Erythroblast (primary cell): ENCODE measurements at regions not wholly inside any gene's neighbourhood (a gene's known extent, or its start where the extent isn't known, plus 50 kb on each side); places are given as distances from the start of the nearest gene placed in this dataset.

Experiments
- DNase-seq, 2 experiments: peaks; one replicate each; lab custom pipeline; 2025; lab: John Stamatoyannopoulos, UW
- GATA1 ChIP-seq: IDR thresholded peaks from 2 replicates; pipeline ENCODE4 v1.6.1; 2011; ENCODE audit warnings: low read depth, mild to moderate bottlenecking, control low read depth, low read length, moderate library complexity
- POLR2A ChIP-seq: IDR thresholded peaks from 2 replicates; pipeline ENCODE4 v1.6.1; 2011; ENCODE audit warnings: mild to moderate bottlenecking, low read length

DNA sequence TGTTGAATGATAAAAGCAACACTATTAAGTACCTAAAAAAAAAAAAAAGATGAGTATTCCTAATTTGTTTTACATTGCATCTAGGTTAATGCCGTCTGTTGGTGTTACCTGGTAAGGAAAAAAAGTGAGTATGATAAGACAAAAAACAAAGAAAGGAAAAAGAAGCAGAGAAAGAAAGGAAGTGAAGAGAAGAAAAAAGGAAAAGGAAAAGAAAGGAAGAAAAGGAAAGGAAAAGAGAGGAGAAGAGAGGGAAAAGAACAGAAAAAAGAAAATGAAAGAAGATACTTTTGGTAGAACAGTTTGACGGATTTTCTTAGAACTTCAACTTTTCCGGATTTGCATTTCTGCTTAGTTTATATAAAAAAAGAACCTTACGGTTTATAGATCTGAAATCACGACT lies 387.9 kb downstream of the METTL4 start:
- no peak for DNase-seq
- TF ChIP-seq POLR2A (no peak), GATA1 (no peak)

DNA sequence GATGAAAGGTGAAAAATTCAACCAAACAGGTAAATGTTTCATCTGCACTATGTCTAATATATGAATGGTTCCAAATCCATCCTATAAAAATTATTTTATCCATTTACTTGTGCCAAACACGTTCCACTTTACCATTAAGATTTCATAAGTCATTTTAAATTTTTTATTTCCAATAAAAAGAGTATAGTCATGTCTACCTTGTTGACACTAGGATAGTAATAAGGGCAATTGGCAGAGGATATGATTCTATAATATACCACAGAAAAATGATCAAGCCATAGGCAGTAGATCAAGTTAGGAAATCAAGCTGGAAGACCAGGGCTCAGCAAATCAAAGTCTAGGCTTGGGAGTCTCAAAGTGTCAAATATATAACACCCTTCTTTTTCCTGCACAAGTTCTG lies 384.3 kb downstream of the METTL4 start:
- TF ChIP-seq GATA1, result no peak
- TF ChIP-seq POLR2A, result no peak
- no peak for DNase-seq

DNA sequence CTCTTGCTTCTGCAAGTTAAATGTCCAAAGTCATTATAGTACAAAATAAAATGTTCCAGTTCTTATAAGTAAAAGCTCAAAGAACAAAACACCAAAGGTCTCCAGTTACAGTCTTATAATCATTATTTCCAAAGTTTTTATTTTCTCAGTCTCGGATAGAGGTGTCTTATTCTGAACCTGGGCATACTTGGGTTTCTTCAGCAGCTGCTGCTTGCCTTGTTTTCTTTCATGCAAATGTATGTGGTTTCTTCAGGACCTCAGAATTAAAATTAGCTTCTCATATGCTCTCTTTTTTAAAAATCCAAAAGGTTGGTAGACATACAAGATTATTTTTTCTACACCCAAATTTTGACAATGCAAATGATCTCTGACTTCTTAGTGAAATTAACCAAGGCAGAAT lies 383.0 kb downstream of the METTL4 start:
- no peak for TF ChIP-seq POLR2A
- TF ChIP-seq GATA1, result no peak
- DNase-seq, result no peak

DNA sequence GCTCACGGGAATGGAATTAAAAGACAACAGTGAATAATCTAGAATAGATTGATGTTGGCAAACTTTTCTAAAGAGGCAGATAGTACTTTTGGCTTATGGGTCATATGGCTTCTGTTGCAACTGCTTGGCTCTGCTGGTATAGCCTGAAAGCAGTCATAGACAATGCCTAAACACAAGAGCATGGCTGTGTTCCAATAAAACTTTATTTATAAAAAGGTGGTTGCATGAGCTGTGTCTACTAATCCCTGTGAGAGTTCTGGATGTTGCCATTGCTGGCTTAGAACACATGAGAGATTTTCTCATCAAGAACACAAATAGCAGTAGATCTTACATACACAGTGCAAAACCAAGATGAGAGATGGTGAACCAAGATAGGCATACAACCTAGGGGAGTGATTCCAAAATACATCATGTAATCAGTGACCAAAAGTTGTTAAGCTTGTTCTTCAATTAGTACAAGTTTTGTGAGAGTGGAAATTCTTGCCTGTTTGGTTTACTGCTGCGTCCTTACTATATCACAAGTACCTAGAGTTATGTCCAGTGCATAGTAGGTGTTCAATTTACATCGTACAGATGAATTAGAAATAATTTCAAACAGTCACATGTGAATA lies 380.0 kb downstream of the METTL4 start:
- TF ChIP-seq POLR2A, result no peak
- no peak for TF ChIP-seq GATA1
- DNase-seq, result no peak

DNA sequence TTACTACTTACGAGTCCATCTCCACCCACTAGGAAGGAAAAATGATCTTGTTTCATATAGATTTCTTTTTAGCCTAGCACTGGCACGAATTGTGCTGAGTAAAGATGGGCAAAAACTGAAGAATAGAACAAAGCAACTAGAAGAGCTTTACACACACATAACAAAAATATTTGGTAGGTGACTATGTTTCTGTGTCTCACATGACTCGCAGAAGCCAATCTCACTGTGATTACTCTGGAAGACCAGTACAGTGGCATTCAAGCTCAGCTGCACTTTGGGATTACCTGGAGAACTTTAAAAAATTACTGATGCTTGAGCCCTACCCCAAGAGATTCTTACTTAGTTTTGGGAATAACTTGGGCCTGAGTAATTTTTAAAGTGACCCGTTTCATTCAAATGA lies 378.7 kb downstream of the METTL4 start:
- no peak for TF ChIP-seq GATA1
- no peak for TF ChIP-seq POLR2A
- no peak for DNase-seq

DNA sequence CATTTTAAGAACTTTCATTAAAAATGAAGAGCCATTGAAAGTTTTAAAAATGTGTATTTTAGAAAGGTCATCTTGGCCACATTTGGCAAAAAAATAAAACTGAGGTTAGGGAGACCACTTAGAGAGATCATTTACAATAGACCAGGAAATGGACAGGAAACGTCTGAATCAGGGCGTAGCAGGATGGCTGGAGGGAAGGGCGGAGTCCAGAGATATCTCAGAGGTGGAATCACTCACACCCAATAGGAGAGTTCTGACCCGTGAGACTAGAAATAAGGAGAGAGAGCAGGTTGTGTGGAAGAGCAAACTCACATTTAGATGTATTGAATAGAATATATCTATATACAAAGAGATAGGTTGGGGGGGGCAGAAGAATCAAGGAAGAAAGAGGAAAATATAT lies 373.4 kb downstream of the METTL4 start:
- no peak for DNase-seq
- TF ChIP-seq POLR2A (no peak), GATA1 (no peak)

DNA sequence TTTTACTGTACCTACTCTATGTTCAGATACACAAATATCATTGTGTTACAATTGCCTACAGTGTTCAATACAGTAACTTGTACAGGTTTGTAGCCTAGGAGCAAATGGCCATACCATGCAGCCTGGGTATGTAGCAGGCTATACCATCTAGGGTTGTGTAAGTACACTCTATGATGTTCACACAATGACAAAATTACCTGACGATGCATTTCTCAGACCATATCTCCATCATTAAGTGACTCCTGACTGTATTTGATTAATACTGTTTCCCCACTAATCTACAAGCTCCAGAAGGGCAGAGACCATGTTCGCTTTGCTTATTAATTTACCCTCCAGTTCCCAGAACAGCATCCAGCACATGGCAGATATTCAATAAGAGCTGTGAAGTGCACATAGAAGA lies 372.2 kb downstream of the METTL4 start:
- peak; percentile 32 to 48 for DNase-seq
- TF ChIP-seq POLR2A, result no peak
- no peak for TF ChIP-seq GATA1

DNA sequence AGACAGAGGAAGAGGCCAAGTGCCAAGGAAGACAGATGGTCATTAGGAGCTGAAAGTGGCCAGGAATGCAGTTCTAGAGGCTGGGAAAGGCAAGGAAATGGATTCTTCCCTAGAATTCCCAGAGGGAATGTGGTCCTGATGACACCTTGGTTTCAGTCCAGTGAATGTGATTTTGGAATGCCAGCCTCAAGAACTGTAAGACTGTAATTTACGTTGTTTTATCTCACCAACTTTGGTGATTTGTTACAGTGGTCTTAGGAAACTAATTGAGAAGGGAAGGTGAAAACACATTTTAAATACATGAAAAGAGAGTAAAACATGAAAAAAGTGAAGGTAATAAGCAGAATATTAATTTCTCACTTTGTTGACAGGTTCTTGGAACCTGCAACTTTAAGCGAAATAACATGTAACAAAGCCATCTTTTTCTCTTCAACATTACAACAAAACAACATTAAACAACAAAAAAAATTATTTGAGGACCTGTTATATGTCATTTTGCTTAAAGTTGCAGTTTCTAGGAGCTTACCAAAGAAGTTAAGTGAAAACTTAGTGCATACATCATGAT lies 370.2 kb downstream of the METTL4 start:
- DNase-seq, result no peak
- TF ChIP-seq GATA1 (no peak), POLR2A (no peak)

DNA sequence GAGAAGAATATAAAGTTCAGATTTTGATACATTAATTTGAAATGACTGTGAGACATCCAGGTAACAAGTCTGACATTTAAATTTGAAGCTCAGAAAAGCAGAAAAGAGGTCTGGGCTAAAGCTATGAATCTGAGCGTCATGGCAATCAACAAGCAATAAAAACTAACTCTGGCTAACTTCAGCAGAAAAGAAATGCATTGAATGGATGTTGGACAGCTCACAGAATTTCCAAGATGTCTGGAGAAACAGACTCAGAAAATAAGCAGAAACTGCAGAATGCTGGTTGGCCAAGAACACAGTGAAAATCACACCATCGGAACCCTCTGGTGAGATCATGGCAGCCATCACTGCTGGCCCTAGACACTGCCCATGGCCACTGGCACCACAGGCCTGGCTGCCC lies 366.6 kb downstream of the METTL4 start:
- TF ChIP-seq GATA1 (no peak), POLR2A (no peak)
- no peak for DNase-seq

DNA sequence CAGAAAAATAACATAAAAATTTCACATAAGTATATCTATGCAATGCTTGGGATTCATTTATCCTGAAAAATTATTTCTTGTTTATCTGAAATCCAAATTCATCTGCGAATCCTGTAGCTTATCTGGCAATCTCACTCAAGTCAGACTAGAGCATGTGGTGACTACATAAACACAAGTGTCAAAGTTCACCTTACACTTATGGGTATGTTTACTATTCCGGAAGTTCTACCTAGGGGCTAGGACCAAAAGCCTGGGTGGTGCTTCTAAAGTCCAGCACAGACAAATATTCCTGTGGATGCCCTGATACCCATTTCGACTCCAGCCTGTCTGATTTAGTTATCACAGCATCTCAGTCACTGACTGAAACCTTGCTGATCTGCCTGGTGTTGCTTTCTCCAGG lies 364.0 kb downstream of the METTL4 start:
- TF ChIP-seq GATA1, result no peak
- TF ChIP-seq POLR2A, result no peak
- DNase-seq, result no peak

DNA sequence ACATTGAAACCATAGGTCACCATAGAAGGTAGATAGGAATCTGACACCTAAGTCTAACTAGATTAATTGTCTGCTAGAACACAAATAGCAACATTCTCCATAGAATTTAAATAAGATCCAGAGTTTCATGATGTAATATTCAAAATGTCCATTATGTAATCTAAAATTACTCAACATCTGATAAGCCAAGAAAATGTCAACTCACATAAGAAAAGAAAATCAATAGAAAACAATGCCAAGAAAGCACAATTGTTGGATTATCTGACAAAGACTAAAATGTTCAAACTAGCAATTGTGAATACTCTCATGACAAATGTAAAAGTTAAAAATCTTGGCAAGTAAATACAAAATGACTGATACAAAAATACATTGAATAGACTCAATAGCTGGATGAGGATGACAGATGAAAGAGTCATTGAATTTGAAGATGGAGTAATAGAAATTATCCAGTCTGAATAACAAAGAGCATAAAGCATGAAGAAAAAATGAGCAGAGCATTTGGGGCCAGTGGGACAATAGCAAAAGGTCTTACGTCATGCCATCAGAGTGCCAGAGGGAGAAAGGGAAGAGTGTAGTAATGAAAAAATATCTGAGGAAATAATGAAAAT lies 358.6 kb downstream of the METTL4 start:
- no peak for DNase-seq
- TF ChIP-seq GATA1, result no peak
- no peak for TF ChIP-seq POLR2A

DNA sequence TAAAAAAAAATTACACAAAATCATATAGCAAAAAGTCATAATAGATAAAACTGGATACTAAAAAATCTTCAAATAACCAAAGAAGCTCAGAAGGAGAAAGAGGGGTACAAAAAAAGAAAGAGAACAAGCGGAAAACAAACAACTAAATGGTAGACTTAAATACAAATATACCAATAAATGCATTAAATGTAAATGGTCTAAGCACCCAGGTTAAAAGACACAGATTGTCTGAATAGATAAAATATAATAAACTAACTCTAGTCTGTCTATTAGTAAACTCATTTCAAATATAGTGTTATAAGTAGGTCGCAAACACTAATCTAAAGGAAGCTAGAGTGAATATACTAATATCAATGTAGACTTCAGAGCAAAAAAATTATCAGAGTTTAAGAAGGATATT lies 357.4 kb downstream of the METTL4 start:
- no peak for TF ChIP-seq POLR2A
- no peak for TF ChIP-seq GATA1
- no peak for DNase-seq

DNA sequence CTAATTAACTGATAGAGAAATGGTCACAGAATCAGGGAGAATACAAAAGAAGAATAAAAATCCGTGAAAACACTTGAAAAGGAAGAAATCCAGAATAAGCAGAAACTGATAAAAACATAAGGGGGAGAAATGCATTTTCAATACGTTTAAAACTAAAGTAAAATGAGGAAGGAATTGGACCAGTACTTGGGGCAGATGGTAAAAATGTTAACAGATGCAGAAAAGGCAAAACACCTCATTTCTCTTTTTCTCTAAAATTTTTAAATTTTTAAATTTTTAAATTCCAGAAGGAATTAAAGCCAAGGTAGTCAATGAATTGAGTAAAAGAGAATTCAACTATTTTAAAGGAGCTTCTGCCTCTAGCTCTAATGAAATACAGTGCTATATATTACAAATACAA lies 353.9 kb downstream of the METTL4 start:
- no peak for DNase-seq
- no peak for TF ChIP-seq POLR2A
- TF ChIP-seq GATA1, result no peak

DNA sequence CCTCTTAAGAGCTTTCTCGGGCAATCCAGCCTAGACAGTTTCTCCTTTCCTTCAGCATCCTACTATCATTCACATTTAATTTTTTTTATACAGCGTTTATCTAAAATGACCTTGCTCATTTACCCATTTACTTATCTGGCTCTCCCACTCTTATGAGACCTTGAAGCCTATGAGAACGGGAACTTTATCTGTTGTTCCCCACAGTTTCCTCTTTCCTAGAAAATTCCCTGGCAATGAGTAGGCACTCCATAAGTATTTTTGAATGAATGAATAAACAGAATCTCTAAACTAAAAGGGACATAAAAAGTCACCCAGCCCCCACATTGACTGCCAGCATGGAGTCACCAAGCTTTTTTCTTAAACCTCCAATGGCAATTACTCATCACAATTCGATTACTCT lies 353.2 kb downstream of the METTL4 start:
- no peak for TF ChIP-seq GATA1
- no peak for TF ChIP-seq POLR2A
- DNase-seq, result no peak

DNA sequence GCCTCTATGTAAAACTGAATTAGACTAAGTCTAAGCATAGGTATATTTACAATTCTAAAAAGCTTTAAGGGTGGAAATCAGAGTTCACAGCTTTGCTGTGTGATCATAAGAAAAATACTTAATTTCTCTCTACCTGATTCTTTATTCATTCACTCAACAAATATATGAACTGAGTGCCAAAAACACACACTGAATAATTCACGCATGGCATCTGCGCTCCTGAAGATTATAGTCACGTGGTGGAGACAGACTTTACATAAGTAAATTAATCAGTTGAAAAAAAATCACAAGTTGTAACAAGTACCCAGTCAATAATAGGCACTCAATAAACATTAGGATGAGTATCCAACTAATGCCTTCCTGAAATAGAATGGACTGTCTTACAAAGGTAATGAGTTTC lies 351.6 kb downstream of the METTL4 start:
- TF ChIP-seq POLR2A (no peak), GATA1 (no peak)
- no peak for DNase-seq
